ENCODE measurements at regions not wholly inside any gene's neighbourhood (a gene's known extent, or its start where the extent isn't known, plus 50 kb on each side); places are given as distances from the start of the nearest gene placed in this dataset.

DNA sequence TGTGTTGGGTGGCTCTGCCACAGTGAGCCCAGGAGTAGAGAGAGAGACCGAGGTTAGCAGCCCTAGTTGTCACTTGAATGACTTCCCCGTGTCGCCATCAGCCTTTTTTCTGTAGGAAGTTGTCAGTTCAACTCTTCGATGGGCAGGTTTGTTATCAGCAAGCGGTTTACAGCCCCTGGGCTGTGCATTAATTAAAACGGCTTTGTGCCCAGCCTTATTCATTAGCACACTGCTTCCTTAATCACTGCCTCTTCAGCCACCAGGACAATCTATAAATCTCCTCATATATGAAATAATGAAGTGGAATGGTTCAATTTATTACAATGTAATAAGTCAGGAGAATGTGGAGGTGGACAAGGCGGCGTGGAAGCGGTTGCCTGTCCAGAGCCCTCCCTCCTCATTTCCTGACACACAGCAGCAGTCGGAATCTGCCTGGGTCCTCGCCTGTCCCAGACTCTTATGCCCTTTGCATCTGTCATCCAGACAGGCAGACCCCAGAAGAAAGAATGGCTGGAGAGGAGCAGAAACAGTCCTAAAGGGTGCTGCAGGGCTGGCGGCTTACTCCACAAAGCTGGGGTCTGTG is 122.4 kb upstream of the OPCML start:
- no peaks in the 10 kb centered on the region for H3K27me3 ChIP-seq (ENCODE audit: insufficient read depth, low read length)
- TF ChIP-seq, protein P1, sequence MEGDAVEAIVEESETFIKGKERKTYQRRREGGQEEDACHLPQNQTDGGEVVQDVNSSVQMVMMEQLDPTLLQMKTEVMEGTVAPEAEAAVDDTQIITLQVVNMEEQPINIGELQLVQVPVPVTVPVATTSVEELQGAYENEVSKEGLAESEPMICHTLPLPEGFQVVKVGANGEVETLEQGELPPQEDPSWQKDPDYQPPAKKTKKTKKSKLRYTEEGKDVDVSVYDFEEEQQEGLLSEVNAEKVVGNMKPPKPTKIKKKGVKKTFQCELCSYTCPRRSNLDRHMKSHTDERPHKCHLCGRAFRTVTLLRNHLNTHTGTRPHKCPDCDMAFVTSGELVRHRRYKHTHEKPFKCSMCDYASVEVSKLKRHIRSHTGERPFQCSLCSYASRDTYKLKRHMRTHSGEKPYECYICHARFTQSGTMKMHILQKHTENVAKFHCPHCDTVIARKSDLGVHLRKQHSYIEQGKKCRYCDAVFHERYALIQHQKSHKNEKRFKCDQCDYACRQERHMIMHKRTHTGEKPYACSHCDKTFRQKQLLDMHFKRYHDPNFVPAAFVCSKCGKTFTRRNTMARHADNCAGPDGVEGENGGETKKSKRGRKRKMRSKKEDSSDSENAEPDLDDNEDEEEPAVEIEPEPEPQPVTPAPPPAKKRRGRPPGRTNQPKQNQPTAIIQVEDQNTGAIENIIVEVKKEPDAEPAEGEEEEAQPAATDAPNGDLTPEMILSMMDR (conservative IDR thresholded peaks at IDR 0.05) = no peak
- H3K23ac ChIP-seq (ENCODE audit: insufficient read length, low read depth, low read length) = no peak overlapping the region
- Mint-ChIP-seq H3K27ac (no peak overlapping the region), H3K4me3 (no peak overlapping the region), H3K36me3 (ENCODE audit: insufficient read depth in 1 of 3, low read depth in 3 of 3) (no peaks in the 10 kb centered on the region; a peak in 1 of 7 replicates), H3K9me3 (no peaks in the 10 kb centered on the region), H3K27me3 (ENCODE audit: low read depth) (peaks cover 12% of the 10 kb centered on the region), H3K4me1 (peaks cover 27 to 38% of the 10 kb centered on the region in 2 experiments)
- DNase-seq = no peak
- no peak overlapping the region for H2BK120ac ChIP-seq (ENCODE audit: low read depth, low read length, poor library complexity, severe bottlenecking)
- no peak overlapping the region for H2AFZ ChIP-seq (ENCODE audit: low read length)
- H2BK15ac ChIP-seq (ENCODE audit: low read depth, low read length) = no peak overlapping the region
- H2BK20ac ChIP-seq (ENCODE audit: low read depth, low read length, poor library complexity, severe bottlenecking) = no peak overlapping the region
- H3K9me3 ChIP-seq (ENCODE audit: control insufficient read depth, low read depth, low read length) = no peaks in the 10 kb centered on the region
- H4K5ac ChIP-seq (ENCODE audit: insufficient read length, low read depth, low read length) = no peak overlapping the region
- no peak overlapping the region for H4K8ac ChIP-seq (replicated peaks; ENCODE audit: insufficient read length, low read depth, low read length)
- peaks cover 3% of the 10 kb centered on the region; the same call in 1 of the 2 replicates for H3K4me1 ChIP-seq (ENCODE audit: insufficient read depth, low read length)
- no peak overlapping the region for H4K91ac ChIP-seq (ENCODE audit: insufficient read length, low read depth, low read length)
- no peak overlapping the region for H3K56ac ChIP-seq (ENCODE audit: insufficient read length, low read depth, low read length)
- no peaks in the 10 kb centered on the region for H3K23me2 ChIP-seq (ENCODE audit: insufficient read length, low read depth, low read length, poor library complexity, severe bottlenecking)
- no peak overlapping the region for H3K27ac ChIP-seq (ENCODE audit: insufficient read length, low read depth, low read length)
- no peaks in the 10 kb centered on the region for H3K79me1 ChIP-seq (ENCODE audit: insufficient read depth, low read depth, low read length, poor library complexity, severe bottlenecking)
- no peak overlapping the region for H3K14ac ChIP-seq (ENCODE audit: insufficient read depth, low read length)
- no peaks in the 10 kb centered on the region for H4K20me1 ChIP-seq (ENCODE audit: control insufficient read depth, insufficient read depth, insufficient read length)
- no peak overlapping the region for H3K4ac ChIP-seq (ENCODE audit: low read depth, low read length)
- no peak overlapping the region for H3K4me2 ChIP-seq (ENCODE audit: insufficient read depth, insufficient read length, low read length)
- no peak overlapping the region for H2BK5ac ChIP-seq (ENCODE audit: insufficient read length, low read length)
- H3T11ph ChIP-seq (ENCODE audit: low read length) = no peak overlapping the region
- no peak overlapping the region for H2AK5ac ChIP-seq (ENCODE audit: insufficient read length, low read length)
- H3K79me2 ChIP-seq (ENCODE audit: insufficient read depth, low read length) = no peaks in the 10 kb centered on the region
- H3K18ac ChIP-seq (ENCODE audit: insufficient read length, low read depth, low read length) = no peak overlapping the region
- WGBS (ENCODE audit: extremely low coverage, insufficient read length, low lambda C conversion rate) = no CpG with 5 or more reads among the region's 12 CpGs
- no peak overlapping the region for H3K9ac ChIP-seq (ENCODE audit: extremely low read depth, insufficient read length, low read length)
- H2BK12ac ChIP-seq (ENCODE audit: insufficient read length, low read depth, low read length) = no peak overlapping the region

All from H9 (cell line).